Heart left ventricle (tissue), 16 donors: ENCODE measurements at regions not wholly inside any gene's neighbourhood (a gene's known extent, or its start where the extent isn't known, plus 50 kb on each side); places are given as distances from the start of the nearest gene placed in this dataset.

Experiments
- ATAC-seq, 4 donors: fragments of 200-7000 bp; cut with Tn5 transposase; one replicate each; pipeline ENCODE4 v1.9.1; 2020 to 2022; ENCODE audit warnings: moderate library complexity in 4 of 4, mild to moderate bottlenecking in 3 of 4, moderate number of reproducible peaks in 1 of 4
- DNase-seq, 5 donors: peaks; one replicate each; pipeline ENCODE4 v3.0.0-alpha.2; 2020
- H3K27ac ChIP-seq, 12 donors: fragments of 200-600 bp; sonication (generic) in 4 of 12; one replicate each; pipeline versions ENCODE4 v1.5.0 to v1.8.0; 2016 to 2022; ENCODE audit warnings: mild to moderate bottlenecking in 2 of 12
- H3K27me3 ChIP-seq, 9 donors: fragments of 200-600 bp; sonication (generic) in 2 of 9; one replicate each; pipeline versions ENCODE4 v1.5.1 to v1.8.0; 2016 to 2022; ENCODE audit warnings: mild to moderate bottlenecking in 3 of 9
- H3K36me3 ChIP-seq, 9 donors: fragments of 200-600 bp; sonication (generic) in 2 of 9; one replicate each; pipeline versions ENCODE4 v1.5.0 to v1.8.0; 2018 to 2022; ENCODE audit warnings: mild to moderate bottlenecking in 2 of 9
- H3K4me1 ChIP-seq, 12 donors: fragments of 200-600 bp; sonication (generic) in 4 of 12; one replicate each; pipeline versions ENCODE4 v1.5.0 to v1.8.0; 2016 to 2022; ENCODE audit warnings: mild to moderate bottlenecking in 3 of 12
- H3K4me3 ChIP-seq, 12 donors: fragments of 200-600 bp; sonication (generic) in 4 of 12; one replicate each; pipeline versions ENCODE4 v1.5.0 to v1.8.0; 2017 to 2022; ENCODE audit warnings: mild to moderate bottlenecking in 9 of 12, moderate library complexity in 4 of 12
- H3K9me3 ChIP-seq, 12 donors: fragments of 200-600 bp; sonication (generic) in 4 of 12; one replicate each; pipeline versions ENCODE4 v1.5.0 to v1.8.0; 2016 to 2022; ENCODE audit warnings: mild to moderate bottlenecking in 1 of 12
- CTCF ChIP-seq, 12 donors: fragments of 200-600 bp; sonication (generic) in 4 of 12; IDR thresholded peaks; one replicate each; pipeline versions ENCODE4 v1.5.0 to v1.8.0; 2018 to 2022; ENCODE audit warnings: antibody characterized with exemption in 12 of 12, mild to moderate bottlenecking in 5 of 12
- POLR2A ChIP-seq, 2 donors: fragments of 450-650 bp; IDR thresholded peaks; one replicate each; pipeline ENCODE4 v1.6.1; 2017; ENCODE audit warnings: antibody characterized with exemption in 2 of 2, mild to moderate bottlenecking in 2 of 2, moderate library complexity in 2 of 2
- WGBS, 4 donors: extraction: QIAGEN DNeasy Blood & Tissue Kit in 2 of 4; methylation state at CpG; one replicate each; pipeline versions ENCODE4 v1.1.5 to v1.1.7; 2013 to 2018; 5-methylcytosine and 5-hydroxymethylcytosine counted together
- intact Hi-C, 10 donors: fragments of 100-400 bp; cut with DNase I; formaldehyde crosslinking; loops; one replicate each; pipeline versions ENCODE4 v1.11.1 to v1.14.2; 2022
- donor health status: ischemic (EF 13 %, LVEDD 7.1; RV severe dilation, severe dysfunction).
- donor health status: healthy with polysubstance abuse.
- donor health status: DM: no; HTN: yes; CAD: no.
- donor health status: DM: no; HTN: no; CAD: no.
- donor health status: ischemic (EF 25% LVEDD 6.9; RV normal size, moderate dysfunction).
- donor health status: ischemic (EF 25% LVEDD 5.7; RV mildly dilated, moderate dysfunction).
- donor health status: healthy.
- donor health status: DM: yes; HTN: yes; CAD: no.
- donor health status: ischemic (EF 35%, LVEDD 5.7; RV mildly dilated, moderate dysfunction).
- donor health status: nonischemic (EF 11% LVEDD 7.7; RV severe dilation, severe dysfunction).
- donor health status: DM: yes; HTN: yes; CAD: no.
- donor health status: PGD.
- donor health status: ischemic (EF 29% LVEDD 5.4; RV normal size, mild dysfunction).
- donor health status: nonischemic (EF 23%, LVEDD 6.1; RV moderate dilation, normal function).

GRCh38 chr11:30811226-30811755 is 225.1 kb upstream of the MPPED2 start:
- ATAC-seq (no peak), DNase-seq (no peak)
- no peak for TF ChIP-seq POLR2A (IDR thresholded peaks at IDR 0.05)
- TF ChIP-seq CTCF (IDR thresholded peaks at IDR 0.05) = no peak
- intact Hi-C loops = no loop called here
- 91 to 99% (median 97%) methylated on average over 2 of the region's 2 CpGs for WGBS, 4 donors
- no peak overlapping the region for H3K4me3 ChIP-seq
- H3K9me3 ChIP-seq = peaks cover 0 to 6% (median 0%) of the 10 kb centered on the region in 12 donors
- H3K4me1 ChIP-seq = peaks cover 0 to 3% (median 0%) of the 10 kb centered on the region in 12 donors
- peaks cover 0 to 3% (median 0%) of the 10 kb centered on the region in 9 donors for H3K27me3 ChIP-seq
- no peak overlapping the region for H3K27ac ChIP-seq
- H3K36me3 ChIP-seq = no peaks in the 10 kb centered on the region

GRCh38 chr11:30810116-30810515 is 224.0 kb upstream of the MPPED2 start:
- no peak for TF ChIP-seq POLR2A (IDR thresholded peaks at IDR 0.05)
- TF ChIP-seq CTCF (IDR thresholded peaks at IDR 0.05) = no peak
- intact Hi-C loops = no loop called here
- H3K27me3 ChIP-seq = peaks cover 0 to 3% (median 0%) of the 10 kb centered on the region in 9 donors
- H3K9me3 ChIP-seq = peaks cover 0 to 11% (median 0%) of the 10 kb centered on the region in 12 donors
- no peaks in the 10 kb centered on the region for H3K4me1 ChIP-seq
- no peak overlapping the region for H3K27ac ChIP-seq
- H3K4me3 ChIP-seq = no peak overlapping the region
- 96% methylated on average over 2 of the region's 2 CpGs for WGBS, 4 donors
- no peaks in the 10 kb centered on the region for H3K36me3 ChIP-seq
- DNase-seq (no peak), ATAC-seq (no peak)

- H3K4me1 ChIP-seq = no peaks in the 10 kb centered on the region
- peaks cover 0 to 12% (median 0%) of the 10 kb centered on the region in 12 donors for H3K9me3 ChIP-seq
- H3K27ac ChIP-seq = no peak overlapping the region
- intact Hi-C loops = loop anchor here in 1 of 10 donors (10.0 kb wide), 1 partner anchor 67 kb away; no protein-coding TSS in a partner anchor
- no peak for DNase-seq
- ATAC-seq = no peak
- H3K27me3 ChIP-seq = no peaks in the 10 kb centered on the region
- TF ChIP-seq POLR2A (IDR thresholded peaks at IDR 0.05) (no peak), CTCF (IDR thresholded peaks at IDR 0.05) (no peak)
- WGBS, 4 donors = 36 to 52% (median 47%) methylated on average over 4 of the region's 4 CpGs
- H3K4me3 ChIP-seq = no peak overlapping the region
- no peaks in the 10 kb centered on the region for H3K36me3 ChIP-seq
Observed at GRCh38 chr11:30801357-30801756, 215.2 kb upstream of the MPPED2 start.

GRCh38 chr11:30800904-30801303 is 214.8 kb upstream of the MPPED2 start:
- no peak overlapping the region for H3K4me3 ChIP-seq
- H3K36me3 ChIP-seq = no peaks in the 10 kb centered on the region
- ATAC-seq = no peak
- H3K27ac ChIP-seq = no peak overlapping the region
- H3K9me3 ChIP-seq = peaks cover 0 to 8% (median 0%) of the 10 kb centered on the region in 12 donors
- TF ChIP-seq POLR2A (IDR thresholded peaks at IDR 0.05) = no peak
- no peaks in the 10 kb centered on the region for H3K4me1 ChIP-seq
- H3K27me3 ChIP-seq = no peaks in the 10 kb centered on the region
- no peak for DNase-seq
- intact Hi-C loops = loop anchor here in 1 of 10 donors (10.0 kb wide), 1 partner anchor 66 kb away; no protein-coding TSS in a partner anchor
